H1 (cell line): ENCODE measurements at regions not wholly inside any gene's neighbourhood (a gene's known extent, or its start where the extent isn't known, plus 50 kb on each side); places are given as distances from the start of the nearest gene placed in this dataset.

ENCODE experiments used
- CTCF ChIA-PET: fragments of 300-600 bp; sonication (Branson Sonifier 250); formaldehyde crosslinking; loops from one replicate; lab custom pipeline; 2021; ENCODE audit not compliant: partially characterized antibody; lab: Charles Lee
- POLR2A ChIA-PET: fragments of 300-600 bp; sonication (Branson Sonifier 250); formaldehyde crosslinking; loops from one replicate; lab custom pipeline; 2021; ENCODE audit warnings: inconsistent platforms; ENCODE audit not compliant: partially characterized antibody; lab: Charles Lee
- DNase-seq, 2 experiments: peaks; one replicate each; pipeline versions ENCODE4 v3.0.0 to v3.0.0-alpha.2; 2010 to 2022; ENCODE audit warnings: low spot score in 2 of 2, low read depth in 1 of 2, mixed read lengths in 1 of 2
- FAIRE-seq: peaks from 2 replicates; lab custom pipeline; 2011; peaks lifted over from hg19 to GRCh38; lab: Jason Lieb, UNC
- H2AFZ ChIP-seq: 2 replicates; pipeline ENCODE4 v1.8.1; 2012; ENCODE audit warnings: low read length, inconsistent platforms
- H2AK5ac ChIP-seq: 2 replicates; pipeline ENCODE4 v1.6.1; 2013; ENCODE audit warnings: low read depth, low read length
- H2BK120ac ChIP-seq: replicated peaks from 2 replicates; pipeline ENCODE3; 2013; ENCODE audit warnings: low read depth, low read length, inconsistent platforms
- H2BK12ac ChIP-seq: 2 replicates; pipeline ENCODE4 v1.6.1; 2013; ENCODE audit warnings: low read depth, low read length
- H2BK15ac ChIP-seq: 2 replicates; pipeline ENCODE4 v1.6.1; 2013; ENCODE audit warnings: low read length
- H2BK20ac ChIP-seq: 2 replicates; pipeline ENCODE4 v1.6.1; 2013; ENCODE audit warnings: low read length
- H2BK5ac ChIP-seq: 2 replicates; pipeline ENCODE4 v1.6.1; 2013; ENCODE audit warnings: low read depth, low read length
- H3K14ac ChIP-seq: 2 replicates; pipeline ENCODE4 v1.6.1; 2013; ENCODE audit warnings: inconsistent platforms; ENCODE audit not compliant: insufficient read length
- H3K18ac ChIP-seq: 2 replicates; pipeline ENCODE4 v1.6.1; 2013; ENCODE audit warnings: low read length; ENCODE audit errors: extremely low read depth
- H3K23ac ChIP-seq: 2 replicates; pipeline ENCODE4 v1.6.1; 2013; ENCODE audit warnings: inconsistent platforms; ENCODE audit not compliant: insufficient read length
- H3K23me2 ChIP-seq: 2 replicates; pipeline ENCODE4 v1.6.1; 2013; ENCODE audit warnings: low read depth, low read length
- H3K27ac ChIP-seq: 2 replicates; pipeline ENCODE4 v1.6.1; 2011; ENCODE audit warnings: low read depth, low read length, inconsistent platforms
- H3K27me3 ChIP-seq, 4 experiments: replicated peaks in 1 of 4; 1 replicate in 1 of 4; 2 replicates in 3 of 4; pipeline versions ENCODE4 v1.6.1 to v1.8.1; 2011 to 2013; ENCODE audit warnings: low read length in 3 of 4, mild to moderate bottlenecking in 3 of 4, inconsistent platforms in 2 of 4, mixed read lengths in 2 of 4, moderate library complexity in 1 of 4; ENCODE audit not compliant: control insufficient read depth in 3 of 4, insufficient read depth in 3 of 4; ENCODE audit errors: extremely low read depth in 1 of 4
- H3K36me3 ChIP-seq, 4 experiments: 2 replicates each; pipeline versions ENCODE4 v1.6.1 to v1.8.1; 2011 to 2013; ENCODE audit warnings: mild to moderate bottlenecking in 4 of 4, low read length in 3 of 4, moderate library complexity in 2 of 4, control low read depth in 1 of 4, inconsistent platforms in 1 of 4; ENCODE audit not compliant: insufficient read depth in 4 of 4, control insufficient read depth in 2 of 4
- H3K4ac ChIP-seq: replicated peaks from 2 replicates; pipeline ENCODE3; 2013; ENCODE audit warnings: low read length, low read depth, mixed read lengths, inconsistent platforms; ENCODE audit not compliant: insufficient read length
- H3K4me1 ChIP-seq, 4 experiments: replicated peaks in 1 of 4; 1 replicate in 1 of 4; 2 replicates in 3 of 4; pipeline versions ENCODE4 v1.6.1 to v1.8.1; 2011 to 2013; ENCODE audit warnings: low read length in 3 of 4, inconsistent platforms in 2 of 4, mixed read lengths in 1 of 4; ENCODE audit not compliant: insufficient read depth in 4 of 4, control insufficient read depth in 3 of 4
- H3K4me2 ChIP-seq, 2 experiments: 2 replicates each; pipeline versions ENCODE4 v1.6.1 to v1.8.1; 2011 to 2013; ENCODE audit warnings: low read depth in 2 of 2, low read length in 2 of 2, control low read depth in 1 of 2, inconsistent platforms in 1 of 2, mild to moderate bottlenecking in 1 of 2; ENCODE audit not compliant: insufficient read depth in 1 of 2
- H3K4me3 ChIP-seq, 4 experiments: fragments of 200-600, 300-600 bp in 1 of 4; sonication (generic), shearing (Covaris generic), sonication (Bioruptor Twin) in 1 of 4; 2 replicates each; pipeline versions ENCODE4 v1.5.1 to v1.8.1; 2011 to 2016; ENCODE audit warnings: low read length in 4 of 4, low read depth in 3 of 4, control low read depth in 2 of 4, inconsistent platforms in 2 of 4, mild to moderate bottlenecking in 2 of 4, mixed read lengths in 1 of 4, moderate library complexity in 1 of 4; ENCODE audit not compliant: insufficient read depth in 2 of 4; ENCODE audit errors: extremely low read depth in 1 of 4
- H3K56ac ChIP-seq: replicated peaks from 2 replicates; pipeline ENCODE3; 2013; ENCODE audit warnings: low read depth, mild to moderate bottlenecking, mixed read lengths, low read length, inconsistent platforms; ENCODE audit not compliant: insufficient read length
- H3K79me1 ChIP-seq: 2 replicates; pipeline ENCODE4 v1.6.1; 2013; ENCODE audit warnings: low read depth, low read length, control low read depth
- H3K79me2 ChIP-seq, 2 experiments: 2 replicates each; pipeline versions ENCODE4 v1.6.1 to v1.8.1; 2012 to 2013; ENCODE audit warnings: low read length in 2 of 2, mild to moderate bottlenecking in 2 of 2, inconsistent platforms in 1 of 2; ENCODE audit not compliant: insufficient read depth in 2 of 2, control insufficient read depth in 1 of 2
- H3K9ac ChIP-seq, 4 experiments: replicated peaks in 1 of 4; 1 replicate in 1 of 4; 2 replicates in 3 of 4; pipeline versions ENCODE4 v1.6.1 to v1.8.1; 2011 to 2013; ENCODE audit warnings: low read depth in 3 of 4, low read length in 3 of 4, control low read depth in 2 of 4, mild to moderate bottlenecking in 2 of 4, moderate library complexity in 2 of 4, inconsistent platforms in 1 of 4; ENCODE audit errors: extremely low read depth in 1 of 4
- H3K9me3 ChIP-seq, 2 experiments: 2 replicates each; pipeline versions ENCODE4 v1.6.1 to v1.8.1; 2012 to 2013; ENCODE audit warnings: mild to moderate bottlenecking in 2 of 2, moderate library complexity in 2 of 2, control low read depth in 1 of 2, inconsistent platforms in 1 of 2, low read depth in 1 of 2, low read length in 1 of 2, mixed read lengths in 1 of 2; ENCODE audit not compliant: insufficient read depth in 2 of 2
- H4K20me1 ChIP-seq, 2 experiments: replicated peaks in 1 of 2; 2 replicates each; pipeline versions ENCODE3 to v1.8.1; 2011 to 2013; ENCODE audit warnings: inconsistent platforms in 2 of 2, low read length in 2 of 2, mild to moderate bottlenecking in 1 of 2; ENCODE audit not compliant: insufficient read depth in 2 of 2, control insufficient read depth in 1 of 2
- H4K5ac ChIP-seq: 2 replicates; pipeline ENCODE4 v1.6.1; 2013; ENCODE audit warnings: low read length, low read depth, mixed read lengths, inconsistent platforms; ENCODE audit not compliant: insufficient read length
- H4K8ac ChIP-seq: 2 replicates; pipeline ENCODE4 v1.8.0; 2013; ENCODE audit warnings: mild to moderate bottlenecking, moderate library complexity, low read length, inconsistent platforms; ENCODE audit not compliant: insufficient read depth; ENCODE audit errors: extremely low read depth
- H4K91ac ChIP-seq: replicated peaks from 2 replicates; pipeline ENCODE3; 2013; ENCODE audit warnings: low read length, mixed read lengths, inconsistent platforms; ENCODE audit not compliant: insufficient read length
- BRCA1 ChIP-seq: IDR thresholded peaks from 2 replicates; pipeline ENCODE4 v1.6.1; 2012; ENCODE audit warnings: low read depth, low read length, improper control_type of control experiment
- CHD2 ChIP-seq: IDR thresholded peaks from 2 replicates; pipeline ENCODE4 v1.6.1; 2012; ENCODE audit warnings: low read length, improper control_type of control experiment
- KDM1A ChIP-seq: fragments of 200-600, 300-600 bp; sonication (generic); IDR thresholded peaks from 2 replicates; pipeline ENCODE4 v1.7.1; 2016; ENCODE audit warnings: mild to moderate bottlenecking, low read length, borderline replicate concordance
- MAFK ChIP-seq: IDR thresholded peaks from 2 replicates; pipeline ENCODE4 v1.6.1; 2012; ENCODE audit warnings: low read depth, mild to moderate bottlenecking, improper control_type of control experiment, low read length
- RFX5 ChIP-seq: IDR thresholded peaks from 2 replicates; pipeline ENCODE4 v1.6.1; 2011; ENCODE audit warnings: low read depth, low read length, improper control_type of control experiment, borderline replicate concordance
- RXRA ChIP-seq: IDR thresholded peaks from 2 replicates; pipeline ENCODE4 v1.6.1; 2011; ENCODE audit warnings: low read depth, mild to moderate bottlenecking, low read length, moderate library complexity; ENCODE audit not compliant: insufficient read depth
- SUZ12 ChIP-seq: fragments of 200-600 bp; sonication (generic); IDR thresholded peaks from 2 replicates; pipeline ENCODE4 v1.6.1; 2012; ENCODE audit warnings: mild to moderate bottlenecking, inconsistent platforms, low read length, moderate library complexity, mixed read lengths
- TAF1 ChIP-seq: IDR thresholded peaks from 2 replicates; pipeline ENCODE4 v1.6.1; 2011; ENCODE audit warnings: mild to moderate bottlenecking, low read depth, low read length
- TEAD4 ChIP-seq: IDR thresholded peaks from 2 replicates; pipeline ENCODE4 v1.6.1; 2012; ENCODE audit warnings: low read depth, low read length, inconsistent platforms, mixed read lengths
- YY1 ChIP-seq: IDR thresholded peaks from 2 replicates; pipeline ENCODE4 v1.6.1; 2011; ENCODE audit warnings: low read depth, mild to moderate bottlenecking, low read length
- ZNF274 ChIP-seq: IDR thresholded peaks from 2 replicates; pipeline ENCODE4 v1.7.0; 2012; ENCODE audit warnings: low read length, borderline replicate concordance; ENCODE audit errors: extremely low read depth
- WGBS, 2 experiments: shearing (Covaris generic) in 1 of 2; methylation state at CpG; one replicate each; pipeline versions ENCODE4 v1.1.6 to v1.1.7; 2013 to 2015; ENCODE audit warnings: low lambda C conversion rate in 2 of 2, mixed read lengths in 2 of 2, inconsistent platforms in 1 of 2, low coverage in 1 of 2, missing lambda C conversion rate in 1 of 2; ENCODE audit not compliant: insufficient replicate concordance in 2 of 2, insufficient coverage in 1 of 2, insufficient read length in 1 of 2; ENCODE audit errors: extremely low coverage in 1 of 2, missing lambda C conversion rate in 1 of 2; 5-methylcytosine and 5-hydroxymethylcytosine counted together
- TF ChIP-seq, protein P1 (sequence below): IDR thresholded peaks from 2 replicates; pipeline ENCODE4 v1.6.1; 2011; ENCODE audit warnings: low read depth, mild to moderate bottlenecking, low read length; ENCODE audit not compliant: insufficient read depth
- TF ChIP-seq, protein P2 (sequence below): IDR thresholded peaks from 2 replicates; pipeline ENCODE4 v1.6.1; 2012; ENCODE audit warnings: low read length, inconsistent platforms

DNA sequence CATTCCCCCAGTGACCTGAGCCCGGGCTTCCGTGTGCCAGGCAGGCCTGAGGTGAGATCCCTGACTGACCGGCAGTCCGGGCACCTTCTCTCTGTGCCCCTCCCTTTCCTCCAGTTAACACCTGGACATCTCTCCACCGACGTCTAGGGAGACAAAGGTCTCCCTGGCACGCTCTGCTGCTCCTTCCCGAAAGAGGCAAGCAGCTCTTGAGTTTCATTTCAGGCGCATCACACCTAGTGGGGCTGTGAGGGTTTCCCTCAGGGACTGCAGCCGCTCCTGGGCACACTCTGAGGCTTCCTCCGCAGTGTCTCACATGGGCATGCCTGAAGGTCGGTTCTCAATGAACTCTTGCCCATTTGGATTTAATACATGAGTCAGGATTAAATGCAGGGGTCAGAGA, 322.7 kb downstream of the CTTN start:
- DNase-seq (no peak), FAIRE-seq (no peak)
- POLR2A ChIA-PET = interaction anchor here (1.3 kb wide), 1 partner anchor 15 kb away, joined by 3 read pairs; no protein-coding TSS in a partner anchor
- no peaks in the 10 kb centered on the region for H3K79me2 ChIP-seq
- no peaks in the 10 kb centered on the region for H3K23me2 ChIP-seq
- no peak overlapping the region for H2BK5ac ChIP-seq
- H3K4ac ChIP-seq = no peak overlapping the region
- H3K9ac ChIP-seq = no peak overlapping the region
- no peak overlapping the region for H2BK12ac ChIP-seq
- H2BK120ac ChIP-seq = no peak overlapping the region
- H3K36me3 ChIP-seq = no peaks in the 10 kb centered on the region
- H3K56ac ChIP-seq = no peak overlapping the region
- no peak overlapping the region for H2BK15ac ChIP-seq
- WGBS, 2 experiments = 86% methylated on average over 12 of the region's 12 CpGs; no CpG with 5 or more reads in 1 of the 2 experiments
- no peak overlapping the region for H4K5ac ChIP-seq
- no peak overlapping the region for H3K4me3 ChIP-seq
- no peak overlapping the region for H2BK20ac ChIP-seq
- no peak overlapping the region for H3K23ac ChIP-seq
- H3K18ac ChIP-seq = no peak overlapping the region
- H4K91ac ChIP-seq = no peak overlapping the region
- no peak overlapping the region for H3K14ac ChIP-seq
- no peak overlapping the region for H2AFZ ChIP-seq
- H3K79me1 ChIP-seq = no peaks in the 10 kb centered on the region; the same call in 1 of the 2 replicates
- H3K4me1 ChIP-seq = no peaks in the 10 kb centered on the region
- no peaks in the 10 kb centered on the region for H3K9me3 ChIP-seq
- H3K4me2 ChIP-seq = no peak overlapping the region
- H3K27me3 ChIP-seq = no peaks in the 10 kb centered on the region
- CTCF ChIA-PET = interaction anchor here (1.1 to 1.5 kb wide), 5 partner anchors 9 to 249 kb away, joined by 3 to 5 read pairs (median 4); no protein-coding TSS in a partner anchor
- no peak overlapping the region for H3K27ac ChIP-seq
- peaks cover 0 to 8% of the 10 kb centered on the region in 2 experiments for H4K20me1 ChIP-seq
- H4K8ac ChIP-seq = no peak overlapping the region
- H2AK5ac ChIP-seq = no peak overlapping the region
- TF ChIP-seq TAF1 (no peak), CHD2 (no peak), SUZ12 (no peak), RXRA (no peak), MAFK (no peak), YY1 (no peak), RFX5 (no peak), ZNF274 (no peak), BRCA1 (no peak), TEAD4 (no peak), KDM1A (no peak)
- TF ChIP-seq, protein P1, sequence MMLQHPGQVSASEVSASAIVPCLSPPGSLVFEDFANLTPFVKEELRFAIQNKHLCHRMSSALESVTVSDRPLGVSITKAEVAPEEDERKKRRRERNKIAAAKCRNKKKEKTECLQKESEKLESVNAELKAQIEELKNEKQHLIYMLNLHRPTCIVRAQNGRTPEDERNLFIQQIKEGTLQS = no peak
- TF ChIP-seq, protein P2, sequence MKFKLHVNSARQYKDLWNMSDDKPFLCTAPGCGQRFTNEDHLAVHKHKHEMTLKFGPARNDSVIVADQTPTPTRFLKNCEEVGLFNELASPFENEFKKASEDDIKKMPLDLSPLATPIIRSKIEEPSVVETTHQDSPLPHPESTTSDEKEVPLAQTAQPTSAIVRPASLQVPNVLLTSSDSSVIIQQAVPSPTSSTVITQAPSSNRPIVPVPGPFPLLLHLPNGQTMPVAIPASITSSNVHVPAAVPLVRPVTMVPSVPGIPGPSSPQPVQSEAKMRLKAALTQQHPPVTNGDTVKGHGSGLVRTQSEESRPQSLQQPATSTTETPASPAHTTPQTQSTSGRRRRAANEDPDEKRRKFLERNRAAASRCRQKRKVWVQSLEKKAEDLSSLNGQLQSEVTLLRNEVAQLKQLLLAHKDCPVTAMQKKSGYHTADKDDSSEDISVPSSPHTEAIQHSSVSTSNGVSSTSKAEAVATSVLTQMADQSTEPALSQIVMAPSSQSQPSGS = no peak
